DND-41 (cell line): ENCODE measurements at regions not wholly inside any gene's neighbourhood (a gene's known extent, or its start where the extent isn't known, plus 50 kb on each side); places are given as distances from the start of the nearest gene placed in this dataset.

ENCODE experiments used
- EZH2 ChIP-seq: IDR thresholded peaks from 3 replicates; pipeline ENCODE4 v1.6.1; 2012; ENCODE audit warnings: borderline replicate concordance, low read depth, mild to moderate bottlenecking, moderate library complexity, low read length, inconsistent platforms; ENCODE audit not compliant: severe bottlenecking
- TF ChIP-seq, protein P1 (sequence below): IDR thresholded peaks from 2 replicates; pipeline ENCODE4 v1.5.1; 2012; ENCODE audit warnings: borderline replicate concordance, low read length, moderate library complexity, mild to moderate bottlenecking; ENCODE audit not compliant: poor library complexity, severe bottlenecking; ENCODE audit errors: extremely low read depth

DNA sequence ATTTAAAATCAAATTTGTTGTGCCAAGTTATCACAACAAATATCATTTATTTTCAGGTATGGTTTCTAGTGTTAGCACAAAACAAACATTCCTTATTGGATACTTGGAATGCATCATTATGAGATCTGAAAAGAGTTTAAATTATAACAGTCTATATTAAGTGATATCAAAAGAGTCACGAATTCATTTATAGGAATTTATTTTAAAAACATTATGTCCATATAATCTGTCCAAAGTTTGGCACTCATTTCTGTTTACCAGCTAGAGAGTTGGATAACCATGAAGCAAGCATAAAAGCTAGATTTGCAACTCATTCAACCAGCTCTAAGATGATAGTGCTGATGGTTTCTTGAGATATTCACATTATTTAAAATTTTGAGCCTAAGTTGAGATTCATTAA lies 453.2 kb downstream of the DOK5 start:
- TF ChIP-seq, protein P1, sequence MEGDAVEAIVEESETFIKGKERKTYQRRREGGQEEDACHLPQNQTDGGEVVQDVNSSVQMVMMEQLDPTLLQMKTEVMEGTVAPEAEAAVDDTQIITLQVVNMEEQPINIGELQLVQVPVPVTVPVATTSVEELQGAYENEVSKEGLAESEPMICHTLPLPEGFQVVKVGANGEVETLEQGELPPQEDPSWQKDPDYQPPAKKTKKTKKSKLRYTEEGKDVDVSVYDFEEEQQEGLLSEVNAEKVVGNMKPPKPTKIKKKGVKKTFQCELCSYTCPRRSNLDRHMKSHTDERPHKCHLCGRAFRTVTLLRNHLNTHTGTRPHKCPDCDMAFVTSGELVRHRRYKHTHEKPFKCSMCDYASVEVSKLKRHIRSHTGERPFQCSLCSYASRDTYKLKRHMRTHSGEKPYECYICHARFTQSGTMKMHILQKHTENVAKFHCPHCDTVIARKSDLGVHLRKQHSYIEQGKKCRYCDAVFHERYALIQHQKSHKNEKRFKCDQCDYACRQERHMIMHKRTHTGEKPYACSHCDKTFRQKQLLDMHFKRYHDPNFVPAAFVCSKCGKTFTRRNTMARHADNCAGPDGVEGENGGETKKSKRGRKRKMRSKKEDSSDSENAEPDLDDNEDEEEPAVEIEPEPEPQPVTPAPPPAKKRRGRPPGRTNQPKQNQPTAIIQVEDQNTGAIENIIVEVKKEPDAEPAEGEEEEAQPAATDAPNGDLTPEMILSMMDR = no peak
- no peak for TF ChIP-seq EZH2
